ENCODE measurements at regions not wholly inside any gene's neighbourhood (a gene's known extent, or its start where the extent isn't known, plus 50 kb on each side); places are given as distances from the start of the nearest gene placed in this dataset.
A peak's percentile ranks its signal among the peaks of the same experiment; 100 is the strongest.
"Not testable (repeated sequence)": the region's sequence is repeated elsewhere in the genome, so short reads cannot be mapped to it uniquely, and the experiment has no call there.

DNA sequence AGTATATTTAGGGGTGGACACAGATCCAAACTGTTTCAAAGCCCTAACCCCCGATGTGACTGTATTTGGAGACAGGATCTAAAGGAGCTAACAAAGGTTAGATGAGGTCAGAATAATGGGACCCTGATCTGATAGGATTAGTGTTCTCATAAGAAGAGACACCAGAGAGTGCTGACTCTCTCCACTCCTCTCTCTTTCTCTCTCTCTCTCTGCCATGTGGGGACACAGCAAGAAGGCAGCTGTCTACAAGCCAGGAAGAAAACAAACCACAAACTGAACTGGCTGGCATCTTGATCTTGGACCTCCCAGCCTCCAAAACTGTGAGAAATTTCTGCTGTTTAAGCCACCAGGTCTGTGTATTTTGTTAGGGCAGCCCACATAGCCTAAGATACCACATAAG lies 84.7 kb upstream of the KDM7A start:
- Histone ChIP-seq H3K27me3 (ENCODE audit: control insufficient read depth in 2 of 2, insufficient read depth in 2 of 2, low read length in 2 of 2) (no peaks in the 10 kb centered on the region), H3K4me3 (ENCODE audit: low read length) (no peak overlapping the region), H3K36me3 (ENCODE audit: control insufficient read depth in 2 of 3, insufficient read depth in 3 of 3, low read length in 3 of 3) (no peaks in the 10 kb centered on the region), H3K9me3 (ENCODE audit: control insufficient read depth in 2 of 3, low read length in 3 of 3) (no peaks in the 10 kb centered on the region), H3K27ac (ENCODE audit: low read depth, low read length) (no peak overlapping the region), H3K4me1 (ENCODE audit: control insufficient read depth in 2 of 2, insufficient read depth in 2 of 2, low read length in 2 of 2) (peaks cover 18 to 29% of the 10 kb centered on the region in 2 donors)
- Mint-ChIP-seq H3K27me3 (peaks cover 0 to 4% (median 0%) of the 10 kb centered on the region in 5 donors), H3K4me3 (peak overlapping the region in 5 of 10 donors; percentile 2 to 54 (median 36)), H3K27ac (peak overlapping the region; percentile 38 to 89 (median 79)), H3K36me3 (peaks cover 0 to 17% (median 0%) of the 10 kb centered on the region in 5 donors), H3K9me3 (peaks cover 0 to 11% (median 2%) of the 10 kb centered on the region in 11 donors), H3K4me1 (peaks cover 29 to 59% (median 47%) of the 10 kb centered on the region in 7 donors)
- DNase-seq, result peak in 3 of 9 donors; percentile 12 to 24 (median 15)
- ChIA-PET POLR2A (interaction anchor here (1.6 to 5.6 kb wide), 3 partner anchors 24 to 85 kb away, joined by 5 to 44 read pairs (median 36); partner anchors contain the start of gene KDM7A), CTCF (interaction anchor here (0.9 to 1.0 kb wide), 2 partner anchors 43 to 51 kb away, joined by 4 to 7 read pairs; no protein-coding TSS in a partner anchor)
- intact Hi-C loops (cut with micrococcal nuclease), result loop anchor here (5.0 kb wide), 2 partner anchors 41 to 141 kb away; partner anchors contain the start of gene RAB19 (in 1 of the 2)
- ATAC-seq, result no peak

DNA sequence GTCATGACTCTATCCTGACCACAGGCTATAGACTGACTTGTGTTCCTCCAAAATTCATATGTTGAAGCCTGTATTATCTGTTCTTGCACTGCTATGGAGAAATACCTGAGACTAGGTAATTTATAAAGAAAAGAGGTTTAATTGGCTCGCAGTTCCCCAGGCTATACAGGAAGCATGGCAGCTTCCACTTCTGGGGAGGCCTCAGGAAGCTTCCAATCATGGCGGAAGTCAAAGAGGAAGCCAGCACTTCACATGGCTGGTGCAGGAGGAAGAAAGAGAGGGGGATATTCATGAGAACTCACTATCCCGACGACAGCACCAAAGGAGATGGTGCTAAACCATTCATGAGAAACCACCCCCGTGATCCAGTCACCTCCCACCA lies 84.3 kb upstream of the KDM7A start:
- no peak for ATAC-seq
- ChIA-PET CTCF (interaction anchor here (0.6 to 1.0 kb wide), 3 partner anchors 9 to 51 kb away, joined by 4 to 7 read pairs (median 4); no protein-coding TSS in a partner anchor), POLR2A (interaction anchor here (0.6 to 5.6 kb wide), 4 partner anchors 24 to 794 kb away, joined by 3 to 44 read pairs (median 6); partner anchors contain the start of gene KDM7A)
- Mint-ChIP-seq H3K9me3 (peaks cover 0 to 11% (median 2%) of the 10 kb centered on the region in 11 donors), H3K27ac (peak overlapping the region; percentile 38 to 89 (median 79)), H3K4me1 (peaks cover 29 to 58% (median 47%) of the 10 kb centered on the region in 7 donors), H3K36me3 (peaks cover 0 to 18% (median 0%) of the 10 kb centered on the region in 5 donors), H3K4me3 (peak overlapping the region in 4 of 10 donors; percentile 32 to 54 (median 38)), H3K27me3 (peaks cover 0 to 4% (median 0%) of the 10 kb centered on the region in 5 donors)
- Histone ChIP-seq H3K36me3 (ENCODE audit: control insufficient read depth in 2 of 3, insufficient read depth in 3 of 3, low read length in 3 of 3) (no peaks in the 10 kb centered on the region), H3K9me3 (ENCODE audit: control insufficient read depth in 2 of 3, low read length in 3 of 3) (no peaks in the 10 kb centered on the region), H3K27me3 (ENCODE audit: control insufficient read depth in 2 of 2, insufficient read depth in 2 of 2, low read length in 2 of 2) (no peaks in the 10 kb centered on the region), H3K4me3 (ENCODE audit: low read length) (no peak overlapping the region), H3K27ac (ENCODE audit: low read depth, low read length) (no peak overlapping the region), H3K4me1 (ENCODE audit: control insufficient read depth in 2 of 2, insufficient read depth in 2 of 2, low read length in 2 of 2) (peaks cover 18 to 29% of the 10 kb centered on the region in 2 donors)
- intact Hi-C loops (cut with micrococcal nuclease), result loop anchor here (5.0 kb wide), 2 partner anchors 41 to 141 kb away; partner anchors contain the start of gene RAB19 (in 1 of the 2)
- no peak for DNase-seq

GRCh38 chr7:140260352-140261104 lies 83.7 kb upstream of the KDM7A start:
- Histone ChIP-seq H3K9me3 (ENCODE audit: control insufficient read depth in 2 of 3, low read length in 3 of 3) (no peaks in the 10 kb centered on the region), H3K4me1 (ENCODE audit: control insufficient read depth in 2 of 2, insufficient read depth in 2 of 2, low read length in 2 of 2) (peaks cover 18 to 29% of the 10 kb centered on the region in 2 donors), H3K36me3 (ENCODE audit: control insufficient read depth in 2 of 3, insufficient read depth in 3 of 3, low read length in 3 of 3) (no peaks in the 10 kb centered on the region), H3K27me3 (ENCODE audit: control insufficient read depth in 2 of 2, insufficient read depth in 2 of 2, low read length in 2 of 2) (no peaks in the 10 kb centered on the region), H3K4me3 (ENCODE audit: low read length) (no peak overlapping the region), H3K27ac (ENCODE audit: low read depth, low read length) (no peak overlapping the region)
- Mint-ChIP-seq H3K4me3 (peak overlapping the region in 1 of 10 donors; percentile 7), H3K4me1 (peaks cover 29 to 58% (median 47%) of the 10 kb centered on the region in 7 donors), H3K27me3 (peaks cover 0 to 4% (median 0%) of the 10 kb centered on the region in 5 donors), H3K9me3 (peaks cover 0 to 11% (median 2%) of the 10 kb centered on the region in 11 donors), H3K36me3 (peaks cover 0 to 18% (median 0%) of the 10 kb centered on the region in 5 donors), H3K27ac (peak overlapping the region in 5 of 9 donors; percentile 41 to 89 (median 74))
- CTCF ChIA-PET, result interaction anchor here (0.6 to 1.0 kb wide), 3 partner anchors 8 to 50 kb away, joined by 4 to 7 read pairs (median 4); no protein-coding TSS in a partner anchor
- intact Hi-C loops (cut with micrococcal nuclease), result loop anchor here (5.0 kb wide), 2 partner anchors 42 to 142 kb away; partner anchors contain the start of gene RAB19 (in 1 of the 2)
- DNase-seq, result no peak
- no peak for ATAC-seq
- POLR2A ChIA-PET, result interaction anchor here (0.6 to 5.6 kb wide), 5 partner anchors 18 to 794 kb away, joined by 3 to 44 read pairs (median 5); partner anchors contain the start of gene KDM7A

GRCh38 chr7:140257278-140257677 lies 80.5 kb upstream of the KDM7A start:
- H3K27ac ChIP-seq (ENCODE audit: low read depth, low read length); H3K27ac Mint-ChIP-seq; ATAC-seq; H3K27me3 ChIP-seq (ENCODE audit: control insufficient read depth in 2 of 2, insufficient read depth in 2 of 2, low read length in 2 of 2); intact Hi-C loops (cut with micrococcal nuclease); POLR2A ChIA-PET; DNase-seq; H3K4me3 Mint-ChIP-seq; H3K27me3 Mint-ChIP-seq; H3K9me3 Mint-ChIP-seq; H3K9me3 ChIP-seq (ENCODE audit: control insufficient read depth in 2 of 3, low read length in 3 of 3); CTCF ChIA-PET; H3K36me3 ChIP-seq (ENCODE audit: control insufficient read depth in 2 of 3, insufficient read depth in 3 of 3, low read length in 3 of 3); H3K4me3 ChIP-seq (ENCODE audit: low read length): not testable (repeated sequence)
- peaks cover 0 to 16% (median 0%) of the 10 kb centered on the region in 5 donors for H3K36me3 Mint-ChIP-seq
- H3K4me1 ChIP-seq (ENCODE audit: control insufficient read depth in 2 of 2, insufficient read depth in 2 of 2, low read length in 2 of 2), result peaks cover 11 to 18% of the 10 kb centered on the region in 2 donors
- peaks cover 23 to 47% (median 31%) of the 10 kb centered on the region in 7 donors for H3K4me1 Mint-ChIP-seq

DNA sequence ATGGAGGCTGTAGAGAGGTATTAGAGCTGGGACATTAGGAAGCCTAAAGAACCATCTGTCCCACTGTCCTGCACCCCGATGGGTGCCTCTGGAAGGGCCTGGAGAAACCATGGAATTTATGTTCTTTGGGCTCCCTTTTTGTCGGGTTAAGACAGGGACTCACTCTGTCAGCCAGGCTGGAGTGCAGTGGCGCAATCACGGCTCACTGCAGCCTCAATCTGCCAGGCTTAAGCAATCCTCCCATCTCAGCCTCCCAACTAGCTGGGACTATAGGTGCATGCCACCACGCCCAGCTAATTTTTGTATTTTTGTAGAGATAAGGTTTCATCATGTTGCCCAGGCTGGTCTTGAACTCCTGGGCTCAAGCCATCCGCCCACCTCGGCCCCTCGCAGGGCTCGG lies 78.2 kb upstream of the KDM7A start:
- H3K27ac Mint-ChIP-seq; ATAC-seq; H3K27me3 Mint-ChIP-seq; H3K9me3 Mint-ChIP-seq; H3K4me3 Mint-ChIP-seq; DNase-seq; H3K27me3 ChIP-seq (ENCODE audit: control insufficient read depth in 2 of 2, insufficient read depth in 2 of 2, low read length in 2 of 2); H3K36me3 ChIP-seq (ENCODE audit: control insufficient read depth in 2 of 3, insufficient read depth in 3 of 3, low read length in 3 of 3); CTCF ChIA-PET; H3K4me3 ChIP-seq (ENCODE audit: low read length); H3K27ac ChIP-seq (ENCODE audit: low read depth, low read length); H3K9me3 ChIP-seq (ENCODE audit: control insufficient read depth in 2 of 3, low read length in 3 of 3): not testable (repeated sequence)
- Mint-ChIP-seq H3K4me1 (peaks cover 7 to 41% (median 12%) of the 10 kb centered on the region in 7 donors), H3K36me3 (peaks cover 0 to 24% (median 0%) of the 10 kb centered on the region in 5 donors)
- POLR2A ChIA-PET, result interaction anchor here (0.6 to 3.5 kb wide), 3 partner anchors 8 to 97 kb away, joined by 3 to 12 read pairs (median 3); no protein-coding TSS in a partner anchor
- intact Hi-C loops (cut with micrococcal nuclease), result loop anchor here in 1 of 2 donors (5.0 kb wide), 1 partner anchor 47 kb away; no protein-coding TSS in a partner anchor
- H3K4me1 ChIP-seq (ENCODE audit: control insufficient read depth in 2 of 2, insufficient read depth in 2 of 2, low read length in 2 of 2), result peaks cover 0 to 21% of the 10 kb centered on the region in 2 donors

DNA sequence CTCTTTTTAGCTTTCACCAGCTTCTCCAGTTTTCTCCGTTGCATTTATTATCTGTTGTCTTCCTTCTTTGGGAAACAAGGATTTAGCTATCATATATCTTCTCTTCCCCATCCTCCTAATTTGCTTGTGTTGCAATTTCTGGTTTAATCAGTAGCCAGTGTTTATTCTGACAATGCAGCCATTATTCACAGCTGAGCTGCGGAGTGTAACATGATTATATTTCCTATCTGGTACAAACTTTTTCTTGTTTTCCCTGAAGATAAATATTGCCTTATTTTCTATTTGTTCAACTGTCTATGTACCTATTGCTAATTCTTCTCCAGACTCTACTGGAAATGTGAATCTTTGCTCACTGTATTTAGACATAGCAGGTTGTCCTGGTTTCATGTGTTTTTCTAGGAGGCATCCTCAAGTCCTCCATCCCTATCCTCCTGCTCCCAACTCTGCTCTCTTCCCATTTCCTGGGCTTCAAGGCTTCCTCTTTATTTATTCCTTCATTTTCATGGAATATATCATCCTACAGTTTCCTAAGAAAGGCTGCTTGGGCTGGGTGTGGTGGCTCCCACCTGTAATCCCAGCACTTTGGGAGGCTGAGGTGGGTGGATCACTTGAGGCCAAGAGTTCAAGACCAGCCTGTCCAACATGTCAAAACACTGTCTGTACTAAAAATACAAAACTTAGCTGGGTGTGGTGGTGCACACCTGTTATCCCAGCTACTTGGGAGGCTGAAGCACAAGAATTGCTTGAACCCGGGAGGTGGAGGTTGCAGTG lies 72.4 kb upstream of the KDM7A start:
- Mint-ChIP-seq H3K27ac (no peak overlapping the region), H3K36me3 (peaks cover 0 to 12% (median 0%) of the 10 kb centered on the region in 5 donors), H3K4me1 (peaks cover 0 to 34% (median 5%) of the 10 kb centered on the region in 7 donors), H3K9me3 (peaks cover 0 to 2% (median 0%) of the 10 kb centered on the region in 11 donors), H3K4me3 (no peak overlapping the region), H3K27me3 (no peaks in the 10 kb centered on the region)
- Histone ChIP-seq H3K27me3 (ENCODE audit: control insufficient read depth in 2 of 2, insufficient read depth in 2 of 2, low read length in 2 of 2) (no peaks in the 10 kb centered on the region), H3K4me3 (ENCODE audit: low read length) (no peak overlapping the region), H3K4me1 (ENCODE audit: control insufficient read depth in 2 of 2, insufficient read depth in 2 of 2, low read length in 2 of 2) (peaks cover 0 to 21% of the 10 kb centered on the region in 2 donors), H3K9me3 (ENCODE audit: control insufficient read depth in 2 of 3, low read length in 3 of 3) (no peaks in the 10 kb centered on the region), H3K27ac (ENCODE audit: low read depth, low read length) (no peak overlapping the region), H3K36me3 (ENCODE audit: control insufficient read depth in 2 of 3, insufficient read depth in 3 of 3, low read length in 3 of 3) (no peaks in the 10 kb centered on the region)
- ATAC-seq (no peak), DNase-seq (no peak)
- CTCF ChIA-PET, result interaction anchor here (0.7 kb wide), 1 partner anchor 9 kb away, joined by 4 read pairs; no protein-coding TSS in a partner anchor
- POLR2A ChIA-PET, result interaction anchor here (0.8 to 1.0 kb wide), 2 partner anchors 43 to 81 kb away, joined by 3 read pairs; no protein-coding TSS in a partner anchor
- intact Hi-C loops (cut with micrococcal nuclease), result no loop called here

Measured in naive thymus-derived CD4-positive, alpha-beta T cell (primary cell).